Transverse colon (tissue), 4 donors: ENCODE measurements at regions not wholly inside any gene's neighbourhood (a gene's known extent, or its start where the extent isn't known, plus 50 kb on each side); places are given as distances from the start of the nearest gene placed in this dataset.

Experiments
- DNase-seq: peaks from one replicate; pipeline ENCODE4 v3.0.0-alpha.2; 2019
- H3K27ac ChIP-seq, 4 donors: fragments of 200-600 bp; sonication (generic); 2 replicates each; pipeline ENCODE4 v1.5.1; 2016 to 2018; ENCODE audit warnings: inconsistent platforms in 4 of 4
- H3K27me3 ChIP-seq: fragments of 200-600 bp; sonication (generic); 2 replicates; pipeline ENCODE4 v1.5.1; 2017; ENCODE audit warnings: inconsistent platforms
- H3K36me3 ChIP-seq, 4 donors: fragments of 200-600 bp; sonication (generic); 2 replicates each; pipeline ENCODE4 v1.5.1; 2017 to 2019; ENCODE audit warnings: inconsistent platforms in 4 of 4
- H3K4me1 ChIP-seq, 4 donors: fragments of 200-600 bp; sonication (generic); 2 replicates each; pipeline ENCODE4 v1.5.1; 2017 to 2020; ENCODE audit warnings: inconsistent platforms in 4 of 4
- H3K4me3 ChIP-seq, 4 donors: fragments of 200-600 bp; sonication (generic); 1 replicate in 1 of 4; 2 replicates in 3 of 4; pipeline versions ENCODE4 v1.5.1 to v1.6.1; 2017 to 2019; ENCODE audit warnings: inconsistent platforms in 4 of 4
- H3K9me3 ChIP-seq, 2 donors: fragments of 200-600 bp; sonication (generic); 2 replicates each; pipeline ENCODE4 v1.5.1; 2017 to 2019; ENCODE audit warnings: inconsistent platforms in 2 of 2
- CTCF ChIP-seq, 5 experiments: fragments of 200-600 bp in 3 of 5; fragments of 450-650 bp in 2 of 5; sonication (generic) in 3 of 5; IDR thresholded peaks; 1 replicate in 2 of 5; 2 replicates in 3 of 5; pipeline ENCODE4 v1.5.1; 2016 to 2017; ENCODE audit warnings: antibody characterized with exemption in 5 of 5, inconsistent platforms in 3 of 5, mild to moderate bottlenecking in 2 of 5, moderate library complexity in 1 of 5
- EP300 ChIP-seq: sonication (generic); formaldehyde crosslinking; IDR thresholded peaks from one replicate; pipeline ENCODE4 v1.6.1; 2017; ENCODE audit warnings: antibody characterized with exemption, low read depth
- POLR2A ChIP-seq: fragments of 450-650 bp; IDR thresholded peaks from one replicate; pipeline ENCODE4 v1.6.1; 2016; ENCODE audit warnings: antibody characterized with exemption, mild to moderate bottlenecking, moderate library complexity
- POLR2AphosphoS5 ChIP-seq, 3 donors: sonication (generic); formaldehyde crosslinking; IDR thresholded peaks; one replicate each; pipeline ENCODE4 v1.6.1; 2016; ENCODE audit warnings: antibody characterized with exemption in 3 of 3
- WGBS, 2 donors: methylation state at CpG; one replicate each; pipeline ENCODE4 v1.1.5; 2018; ENCODE audit warnings: low coverage in 1 of 2; 5-methylcytosine and 5-hydroxymethylcytosine counted together
- in situ Hi-C, 4 donors: fragments of 200-750 bp; cut with MboI; loops; one replicate each; pipeline versions ENCODE4 v1.15.0 to v1.15.1; 2017; ENCODE audit warnings: low sequenced_read_pairs in 3 of 4, low pct_ligation_motif_present in 1 of 4, low pct_unique_long_range_greater_than_20kb in 1 of 4
- intact Hi-C: fragments of 100-400 bp; cut with DNase I; formaldehyde crosslinking; loops from one replicate; pipeline ENCODE4 v1.15.1; 2023; ENCODE audit warnings: low total_unique reads

GRCh38 chr4:177612684-177613083 lies 170.4 kb upstream of the AGA start:
- H3K4me3 ChIP-seq = no peak overlapping the region
- in situ Hi-C loops = no loop called here
- H3K27ac ChIP-seq = no peak overlapping the region

DNA sequence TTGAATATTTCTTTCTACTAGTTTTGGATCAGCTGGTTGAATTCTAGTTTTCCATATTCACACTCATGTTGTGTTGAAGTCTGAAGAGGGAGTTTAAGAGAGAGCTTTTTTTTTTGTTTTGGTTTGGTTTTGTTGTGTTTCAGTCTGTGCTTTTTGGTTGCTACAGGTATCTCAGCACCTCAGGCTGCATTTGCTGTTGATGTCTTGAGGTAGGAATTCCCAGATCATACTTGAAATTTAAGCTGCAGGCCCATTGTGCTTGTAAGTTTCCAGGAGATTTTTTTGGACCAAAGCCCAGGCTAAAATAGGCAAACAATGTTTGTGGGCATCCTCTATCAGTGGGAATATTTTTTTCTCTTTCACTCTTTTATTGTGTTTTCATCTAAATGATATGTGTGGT lies 190.2 kb upstream of the AGA start:
- H3K4me3 ChIP-seq = no peak overlapping the region
- intact Hi-C loops (no loop called here), in situ Hi-C loops (no loop called here)
- DNase-seq = no peak
- no peaks in the 10 kb centered on the region for H3K9me3 ChIP-seq
- no peaks in the 10 kb centered on the region for H3K4me1 ChIP-seq
- no peaks in the 10 kb centered on the region for H3K27me3 ChIP-seq
- H3K27ac ChIP-seq = no peak overlapping the region
- TF ChIP-seq POLR2A (no peak), EP300 (no peak), POLR2AphosphoS5 (IDR thresholded peaks at IDR 0.05) (no peak), CTCF (IDR thresholded peaks at IDR 0.05) (no peak)
- no peaks in the 10 kb centered on the region for H3K36me3 ChIP-seq

More at GRCh38 chr4:177612684-177613083, 170.4 kb upstream of the AGA start:
- 65 to 74% methylated on average over 2 of the region's 2 CpGs for WGBS, 2 donors
- no peaks in the 10 kb centered on the region for H3K9me3 ChIP-seq
- DNase-seq = no peak
- no peak for TF ChIP-seq POLR2AphosphoS5 (IDR thresholded peaks at IDR 0.05)
- no peak for TF ChIP-seq CTCF (IDR thresholded peaks at IDR 0.05)
- no peak for TF ChIP-seq POLR2A
- TF ChIP-seq EP300 = no peak
- H3K36me3 ChIP-seq = no peaks in the 10 kb centered on the region
- intact Hi-C loops = no loop called here
- H3K27me3 ChIP-seq = no peaks in the 10 kb centered on the region
- H3K4me1 ChIP-seq = no peaks in the 10 kb centered on the region

DNA sequence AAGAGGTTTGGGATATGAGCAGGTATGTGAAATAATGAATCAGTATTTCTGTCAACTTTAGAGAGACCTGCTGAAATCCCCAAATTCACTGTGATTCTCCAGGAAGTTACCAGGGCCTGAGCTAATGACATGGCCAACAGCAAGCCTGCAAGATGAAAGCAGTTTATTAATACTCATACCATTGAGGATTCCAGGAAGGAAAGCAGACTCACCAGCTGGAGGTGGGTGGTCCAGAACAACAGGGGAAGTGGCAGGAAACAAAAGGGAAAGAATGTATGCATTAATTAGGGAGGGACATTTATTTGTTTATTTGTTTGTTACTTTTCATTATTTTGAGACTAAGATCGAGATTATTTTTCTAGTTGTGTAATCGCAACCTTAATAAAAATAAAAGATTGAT lies 196.6 kb upstream of the AGA start:
- no peak overlapping the region for H3K27ac ChIP-seq
- no peaks in the 10 kb centered on the region for H3K27me3 ChIP-seq
- WGBS, 2 donors = 29 to 67% methylated on average over 2 of the region's 2 CpGs
- H3K4me3 ChIP-seq = no peak overlapping the region
- in situ Hi-C loops = no loop called here
- no peaks in the 10 kb centered on the region for H3K9me3 ChIP-seq
- H3K4me1 ChIP-seq = no peaks in the 10 kb centered on the region
- TF ChIP-seq POLR2AphosphoS5 (IDR thresholded peaks at IDR 0.05) = no peak
- no peak for TF ChIP-seq POLR2A
- no peak for TF ChIP-seq EP300
- no peak for TF ChIP-seq CTCF (IDR thresholded peaks at IDR 0.05)
- intact Hi-C loops = no loop called here
- no peak for DNase-seq
- H3K36me3 ChIP-seq = no peaks in the 10 kb centered on the region

- no peak for TF ChIP-seq POLR2A
- no peak for TF ChIP-seq CTCF (IDR thresholded peaks at IDR 0.05)
- TF ChIP-seq EP300 = no peak
- no peak for TF ChIP-seq POLR2AphosphoS5 (IDR thresholded peaks at IDR 0.05)
- intact Hi-C loops (loop anchor here (5.0 kb wide), 1 partner anchor 546 kb away; no protein-coding TSS in a partner anchor), in situ Hi-C loops (no loop called here)
- no peak for DNase-seq
- no peak overlapping the region for H3K4me3 ChIP-seq
- H3K9me3 ChIP-seq = no peaks in the 10 kb centered on the region
- no peaks in the 10 kb centered on the region for H3K27me3 ChIP-seq
- WGBS, 2 donors = 37 to 40% methylated on average over 4 of the region's 4 CpGs
- no peak overlapping the region for H3K27ac ChIP-seq
- no peaks in the 10 kb centered on the region for H3K36me3 ChIP-seq
- H3K4me1 ChIP-seq = no peaks in the 10 kb centered on the region
Observed at GRCh38 chr4:177640864-177641263, 198.6 kb upstream of the AGA start.
